Suprapubic skin (tissue), 4 donors: ENCODE measurements at regions not wholly inside any gene's neighbourhood (a gene's known extent, or its start where the extent isn't known, plus 50 kb on each side); places are given as distances from the start of the nearest gene placed in this dataset.

Source experiments
- DNase-seq, 2 donors: peaks; one replicate each; pipeline ENCODE4 v3.0.0-alpha.2; 2019; ENCODE audit warnings: low spot score in 2 of 2
- H3K27ac ChIP-seq: fragments of 200-600 bp; sonication (generic); one replicate; pipeline ENCODE4 v1.5.1; 2019
- H3K27me3 ChIP-seq: fragments of 200-600 bp; sonication (generic); one replicate; pipeline ENCODE4 v1.5.1; 2019
- H3K36me3 ChIP-seq: fragments of 200-600 bp; sonication (generic); one replicate; pipeline ENCODE4 v1.5.1; 2019
- H3K4me1 ChIP-seq: fragments of 200-600 bp; sonication (generic); one replicate; pipeline ENCODE4 v1.5.1; 2019
- H3K4me3 ChIP-seq: fragments of 200-600 bp; sonication (generic); one replicate; pipeline ENCODE4 v1.5.1; 2019; ENCODE audit warnings: mild to moderate bottlenecking
- H3K9me3 ChIP-seq: fragments of 200-600 bp; sonication (generic); one replicate; pipeline ENCODE4 v1.5.1; 2019
- EP300 ChIP-seq: sonication (generic); formaldehyde crosslinking; IDR thresholded peaks from one replicate; pipeline ENCODE4 v1.6.1; 2017; ENCODE audit warnings: antibody characterized with exemption
- POLR2A ChIP-seq, 2 donors: fragments of 450-650 bp; IDR thresholded peaks; one replicate each; pipeline ENCODE4 v1.6.1; 2017; ENCODE audit warnings: antibody characterized with exemption in 2 of 2, mild to moderate bottlenecking in 2 of 2, moderate library complexity in 2 of 2
- POLR2AphosphoS5 ChIP-seq, 3 donors: sonication (generic); formaldehyde crosslinking; IDR thresholded peaks; one replicate each; pipeline ENCODE4 v1.6.1; 2017; ENCODE audit warnings: antibody characterized with exemption in 3 of 3
- whole genome bisulfite sequencing: methylation state at CpG from one replicate; pipeline ENCODE4 v1.1.5; 2018; 5-methylcytosine and 5-hydroxymethylcytosine counted together
- TF ChIP-seq, protein P1 (sequence below), 2 donors: fragments of 200-600 bp in 1 of 2; fragments of 450-650 bp in 1 of 2; sonication (generic) in 1 of 2; IDR thresholded peaks; one replicate each; pipeline ENCODE4 v1.5.1; 2016 to 2019; ENCODE audit warnings: antibody characterized with exemption in 2 of 2, mild to moderate bottlenecking in 1 of 2, moderate library complexity in 1 of 2

DNA sequence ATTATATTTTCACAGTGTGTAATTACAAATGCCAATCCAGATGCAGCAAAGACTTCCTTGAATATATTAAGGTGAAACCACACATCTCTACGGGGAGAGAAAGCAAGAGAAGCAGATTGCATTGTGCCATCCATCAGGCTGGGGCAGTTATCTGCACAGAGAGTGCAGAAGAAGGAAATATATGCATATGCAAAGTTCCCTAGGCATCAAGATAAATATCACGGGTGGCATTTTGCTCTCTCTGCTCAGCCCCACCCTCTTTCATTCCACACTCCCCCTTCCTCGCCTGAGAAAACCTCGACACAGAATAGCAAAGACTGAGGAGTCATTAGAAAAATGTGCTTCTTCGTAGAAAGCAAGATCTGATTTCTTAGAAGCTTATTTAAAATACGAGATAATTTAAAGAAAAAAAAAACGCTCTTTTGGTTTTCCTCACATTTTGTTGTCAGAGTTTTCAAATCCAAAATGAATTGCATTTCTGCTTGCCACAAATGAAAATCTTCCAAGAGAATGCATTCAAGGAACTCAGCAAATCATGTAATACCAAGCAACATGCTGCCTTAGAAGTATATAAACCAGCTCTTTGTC lies 283.2 kb upstream of the LMCD1 start:
- DNase-seq, result no peak
- no peak for TF ChIP-seq EP300
- TF ChIP-seq POLR2A (IDR thresholded peaks at IDR 0.05), result no peak
- TF ChIP-seq, protein P1, sequence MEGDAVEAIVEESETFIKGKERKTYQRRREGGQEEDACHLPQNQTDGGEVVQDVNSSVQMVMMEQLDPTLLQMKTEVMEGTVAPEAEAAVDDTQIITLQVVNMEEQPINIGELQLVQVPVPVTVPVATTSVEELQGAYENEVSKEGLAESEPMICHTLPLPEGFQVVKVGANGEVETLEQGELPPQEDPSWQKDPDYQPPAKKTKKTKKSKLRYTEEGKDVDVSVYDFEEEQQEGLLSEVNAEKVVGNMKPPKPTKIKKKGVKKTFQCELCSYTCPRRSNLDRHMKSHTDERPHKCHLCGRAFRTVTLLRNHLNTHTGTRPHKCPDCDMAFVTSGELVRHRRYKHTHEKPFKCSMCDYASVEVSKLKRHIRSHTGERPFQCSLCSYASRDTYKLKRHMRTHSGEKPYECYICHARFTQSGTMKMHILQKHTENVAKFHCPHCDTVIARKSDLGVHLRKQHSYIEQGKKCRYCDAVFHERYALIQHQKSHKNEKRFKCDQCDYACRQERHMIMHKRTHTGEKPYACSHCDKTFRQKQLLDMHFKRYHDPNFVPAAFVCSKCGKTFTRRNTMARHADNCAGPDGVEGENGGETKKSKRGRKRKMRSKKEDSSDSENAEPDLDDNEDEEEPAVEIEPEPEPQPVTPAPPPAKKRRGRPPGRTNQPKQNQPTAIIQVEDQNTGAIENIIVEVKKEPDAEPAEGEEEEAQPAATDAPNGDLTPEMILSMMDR (IDR thresholded peaks at IDR 0.05), result no peak
- no peak for TF ChIP-seq POLR2AphosphoS5 (IDR thresholded peaks at IDR 0.05)
- H3K4me1 ChIP-seq, result no peaks in the 10 kb centered on the region
- 50% methylated on average over 7 of the region's 7 CpGs for WGBS
- no peak overlapping the region for H3K27ac ChIP-seq
- no peaks in the 10 kb centered on the region for H3K27me3 ChIP-seq
- H3K9me3 ChIP-seq, result no peaks in the 10 kb centered on the region
- H3K4me3 ChIP-seq, result no peak overlapping the region
- no peaks in the 10 kb centered on the region for H3K36me3 ChIP-seq

DNA sequence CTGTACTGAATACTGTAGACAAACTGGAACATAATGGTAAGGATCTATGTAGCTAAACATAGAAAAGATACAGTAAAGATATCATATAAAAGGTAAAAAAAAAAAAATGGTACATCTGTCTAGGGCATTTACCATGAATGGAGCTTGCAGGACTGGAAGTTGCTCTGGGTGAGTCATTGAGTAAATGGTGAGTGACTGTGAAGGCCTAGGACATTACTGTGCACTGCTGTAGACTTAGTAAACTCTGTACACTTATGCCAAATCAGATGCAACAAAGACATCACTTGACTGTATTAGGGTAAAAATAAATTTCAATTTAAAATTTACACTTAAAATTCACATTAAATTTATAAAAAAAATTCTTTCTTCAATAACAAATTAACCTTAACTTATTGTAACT lies 281.3 kb upstream of the LMCD1 start:
- no peaks in the 10 kb centered on the region for H3K9me3 ChIP-seq
- H3K27ac ChIP-seq, result no peak overlapping the region
- no peaks in the 10 kb centered on the region for H3K36me3 ChIP-seq
- TF ChIP-seq, protein P1 (IDR thresholded peaks at IDR 0.05), result no peak
- no peak for TF ChIP-seq POLR2A (IDR thresholded peaks at IDR 0.05)
- no peaks in the 10 kb centered on the region for H3K27me3 ChIP-seq
- no peaks in the 10 kb centered on the region for H3K4me1 ChIP-seq
- H3K4me3 ChIP-seq, result no peak overlapping the region
- DNase-seq, result no peak

DNA sequence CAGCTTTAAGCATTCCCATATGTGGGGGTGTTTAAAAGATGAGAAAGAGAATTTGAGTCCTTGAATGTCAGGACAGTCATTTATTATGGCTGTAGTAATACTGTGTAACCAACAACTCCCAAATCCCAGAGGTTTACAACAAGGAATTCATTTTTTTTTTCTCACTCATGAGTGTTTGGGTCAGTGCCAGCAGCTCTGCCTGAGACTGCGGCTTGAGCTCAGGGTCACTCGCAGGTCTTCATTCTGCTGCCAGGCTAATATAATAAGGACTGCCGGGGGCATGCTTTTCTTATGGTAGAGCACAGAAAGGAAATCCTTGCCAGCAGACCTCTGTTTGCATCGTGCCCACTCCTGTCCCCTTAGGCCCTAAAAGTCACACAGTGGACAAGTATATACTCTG lies 277.9 kb upstream of the LMCD1 start:
- 22% methylated on average over 4 of the region's 4 CpGs for WGBS
- H3K27ac ChIP-seq, result no peak overlapping the region
- no peak for DNase-seq
- no peaks in the 10 kb centered on the region for H3K4me1 ChIP-seq
- H3K27me3 ChIP-seq, result no peaks in the 10 kb centered on the region
- no peak overlapping the region for H3K4me3 ChIP-seq
- no peaks in the 10 kb centered on the region for H3K36me3 ChIP-seq
- TF ChIP-seq POLR2A (IDR thresholded peaks at IDR 0.05), result no peak
- TF ChIP-seq EP300, result no peak
- TF ChIP-seq POLR2AphosphoS5 (IDR thresholded peaks at IDR 0.05), result no peak
- TF ChIP-seq, protein P1 (IDR thresholded peaks at IDR 0.05), result no peak
- H3K9me3 ChIP-seq, result no peaks in the 10 kb centered on the region

DNA sequence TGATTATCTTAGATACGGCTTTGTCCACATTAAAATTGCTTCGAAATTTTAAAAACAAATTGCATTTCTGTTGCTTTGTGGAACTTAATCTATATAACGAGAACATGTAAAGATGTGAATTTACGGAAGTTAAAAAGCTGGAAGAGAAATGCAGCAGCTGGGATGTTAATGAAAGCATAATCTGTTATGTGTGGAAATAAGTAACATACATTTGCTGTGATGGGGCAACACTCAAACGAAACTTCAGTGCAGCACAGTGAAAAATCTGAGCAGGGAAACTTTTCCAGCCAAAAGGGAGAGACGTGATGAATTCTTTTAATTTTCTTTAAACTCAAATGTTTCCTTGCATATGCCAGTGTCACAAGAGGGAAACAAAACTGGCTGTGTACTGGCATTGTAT lies 276.7 kb upstream of the LMCD1 start:
- Histone ChIP-seq H3K27me3 (no peaks in the 10 kb centered on the region), H3K9me3 (no peaks in the 10 kb centered on the region), H3K4me1 (no peaks in the 10 kb centered on the region), H3K27ac (no peak overlapping the region), H3K4me3 (no peak overlapping the region), H3K36me3 (no peaks in the 10 kb centered on the region)
- 89% methylated on average over 6 of the region's 6 CpGs for WGBS
- TF ChIP-seq POLR2A (IDR thresholded peaks at IDR 0.05), result no peak
- TF ChIP-seq EP300, result no peak
- no peak for TF ChIP-seq POLR2AphosphoS5 (IDR thresholded peaks at IDR 0.05)
- TF ChIP-seq, protein P1 (IDR thresholded peaks at IDR 0.05), result no peak
- DNase-seq, result no peak

DNA sequence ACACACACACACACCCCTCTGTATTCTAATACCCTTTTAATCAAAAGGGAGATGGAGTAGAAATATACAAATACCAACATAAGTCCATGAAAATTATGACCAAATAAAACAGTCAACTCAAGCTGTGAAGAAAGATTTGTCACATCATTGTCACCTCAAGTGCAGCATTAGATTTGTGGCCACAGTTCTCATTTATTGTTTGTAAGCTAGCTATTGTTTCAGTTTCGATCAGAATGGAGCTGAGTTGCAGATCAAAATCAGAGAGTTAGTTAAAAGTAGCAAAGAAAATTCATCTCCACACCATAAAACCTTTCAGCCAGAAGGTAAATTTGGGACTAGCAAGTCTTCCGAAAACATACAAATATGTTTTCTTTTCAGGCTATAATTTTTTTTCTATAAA lies 267.7 kb upstream of the LMCD1 start:
- Histone ChIP-seq H3K4me1 (no peaks in the 10 kb centered on the region), H3K27me3 (no peaks in the 10 kb centered on the region), H3K4me3 (no peak overlapping the region), H3K36me3 (no peaks in the 10 kb centered on the region), H3K27ac (no peak overlapping the region), H3K9me3 (no peaks in the 10 kb centered on the region)
- no peak for DNase-seq
- TF ChIP-seq POLR2AphosphoS5 (IDR thresholded peaks at IDR 0.05) (no peak), EP300 (no peak), POLR2A (IDR thresholded peaks at IDR 0.05) (no peak)
- TF ChIP-seq, protein P1 (IDR thresholded peaks at IDR 0.05), result no peak
- 92% methylated on average over 2 of the region's 2 CpGs for WGBS
